SK-N-MC (cell line): ENCODE measurements at regions not wholly inside any gene's neighbourhood (a gene's known extent, or its start where the extent isn't known, plus 50 kb on each side); places are given as distances from the start of the nearest gene placed in this dataset.

ENCODE experiments used
- EZH2 ChIP-seq: fragments of 200-600 bp; sonication (generic); IDR thresholded peaks from one replicate; pipeline ENCODE4 v1.6.1; 2017; ENCODE audit warnings: antibody characterized with exemption
- FOXP2 ChIP-seq: optimal IDR thresholded peaks from 2 replicates; pipeline ENCODE3; 2011; ENCODE audit warnings: mild to moderate bottlenecking, moderate library complexity; ENCODE audit not compliant: insufficient read depth; ENCODE audit errors: extremely low read length, control extremely low read depth
- POLR2AphosphoS5 ChIP-seq: IDR thresholded peaks from 2 replicates; pipeline ENCODE4 v1.6.1; 2012; ENCODE audit warnings: mild to moderate bottlenecking, low read depth, low read length, borderline replicate concordance

GRCh38 chr12:109655578-109655977 lies 58.0 kb upstream of the FAM222A start:
- TF ChIP-seq POLR2AphosphoS5 (no peak), EZH2 (no peak), FOXP2 (no peak)
